PC-9 (cell line): ENCODE measurements at regions not wholly inside any gene's neighbourhood (a gene's known extent, or its start where the extent isn't known, plus 50 kb on each side); places are given as distances from the start of the nearest gene placed in this dataset.

ENCODE experiments used
- BruUV-seq: library from RNA; stranded (reverse); fragments of 400-500 nt; replicated peaks from 2 replicates; lab custom pipeline; 2021; lab: Mats Ljungman, UMichigan
- CTCF ChIA-PET: fragments of 300-600 bp; sonication (Branson Sonifier 250); formaldehyde crosslinking; loops from one replicate; lab custom pipeline; 2022; ENCODE audit warnings: antibody characterized with exemption; lab: Charles Lee
- POLR2A ChIA-PET: fragments of 300-600 bp; sonication (Branson Sonifier 250); formaldehyde crosslinking; loops from one replicate; lab custom pipeline; 2022; ENCODE audit warnings: antibody characterized with exemption; ENCODE audit not compliant: unreplicated experiment; lab: Charles Lee
- DNase-seq, 2 experiments: peaks; one replicate each; pipeline versions ENCODE4 v3.0.0 to v3.0.0-alpha.2; 2015 to 2022; ENCODE audit warnings: mixed read lengths in 1 of 2
- H2AFZ ChIP-seq: fragments of 200-600 bp; sonication (generic); 2 replicates; pipeline ENCODE4 v1.8.1; 2017; ENCODE audit warnings: antibody characterized with exemption
- H3F3A ChIP-seq: fragments of 200-600 bp; sonication (generic); 2 replicates; pipeline ENCODE4 v1.8.1; 2017; ENCODE audit warnings: antibody characterized with exemption, mild to moderate bottlenecking, low read depth; ENCODE audit not compliant: insufficient read depth
- H3K27ac ChIP-seq: fragments of 200-600 bp; sonication (generic); 2 replicates; pipeline ENCODE4 v1.6.1; 2016; ENCODE audit warnings: mixed run types
- H3K27me3 ChIP-seq: fragments of 200-600 bp; sonication (generic); 2 replicates; pipeline ENCODE4 v1.6.1; 2016; ENCODE audit warnings: low read depth, mixed run types; ENCODE audit not compliant: insufficient read depth
- H3K36me3 ChIP-seq: fragments of 200-600 bp; sonication (generic); 2 replicates; pipeline ENCODE4 v1.6.1; 2016; ENCODE audit warnings: low read depth, mixed run types
- H3K4me1 ChIP-seq: fragments of 200-600 bp; sonication (generic); replicated peaks from 2 replicates; pipeline ENCODE4 v1.6.1; 2016; ENCODE audit warnings: mixed run types; ENCODE audit not compliant: insufficient read depth
- H3K4me2 ChIP-seq: fragments of 200-600 bp; sonication (generic); 2 replicates; pipeline ENCODE4 v1.6.1; 2017; ENCODE audit warnings: mixed run types
- H3K4me3 ChIP-seq: fragments of 200-600 bp; sonication (generic); 2 replicates; pipeline ENCODE4 v1.6.1; 2016; ENCODE audit warnings: mixed run types
- H3K79me2 ChIP-seq: fragments of 200-600 bp; sonication (generic); 2 replicates; pipeline ENCODE4 v1.6.1; 2017; ENCODE audit warnings: low read depth, mixed run types
- H3K9me2 ChIP-seq: fragments of 200-600 bp; sonication (generic); 2 replicates; pipeline ENCODE4 v1.8.1; 2017; ENCODE audit warnings: mild to moderate bottlenecking; ENCODE audit not compliant: insufficient read depth
- H3K9me3 ChIP-seq: fragments of 200-600 bp; sonication (generic); 2 replicates; pipeline ENCODE4 v1.8.1; 2016; ENCODE audit warnings: low read depth; ENCODE audit not compliant: insufficient read depth
- H4K20me1 ChIP-seq: fragments of 200-600 bp; sonication (generic); 2 replicates; pipeline ENCODE4 v1.8.1; 2017; ENCODE audit not compliant: insufficient read depth
- EZH2 ChIP-seq: fragments of 200-600 bp; sonication (generic); IDR thresholded peaks from 2 replicates; pipeline ENCODE4 v1.8.0; 2017; ENCODE audit warnings: antibody characterized with exemption, low read depth
- intact Hi-C: fragments of 100-400 bp; cut with micrococcal nuclease; formaldehyde crosslinking; loops from one replicate; pipeline ENCODE4 v1.10.0; 2022; ENCODE audit not compliant: unreplicated experiment
- TF ChIP-seq, protein P1 (sequence below): fragments of 200-600 bp; sonication (generic); conservative IDR thresholded peaks from 2 replicates; pipeline ENCODE4 v1.6.1; 2017; ENCODE audit warnings: mixed run types, antibody characterized with exemption, mild to moderate bottlenecking, moderate library complexity

DNA sequence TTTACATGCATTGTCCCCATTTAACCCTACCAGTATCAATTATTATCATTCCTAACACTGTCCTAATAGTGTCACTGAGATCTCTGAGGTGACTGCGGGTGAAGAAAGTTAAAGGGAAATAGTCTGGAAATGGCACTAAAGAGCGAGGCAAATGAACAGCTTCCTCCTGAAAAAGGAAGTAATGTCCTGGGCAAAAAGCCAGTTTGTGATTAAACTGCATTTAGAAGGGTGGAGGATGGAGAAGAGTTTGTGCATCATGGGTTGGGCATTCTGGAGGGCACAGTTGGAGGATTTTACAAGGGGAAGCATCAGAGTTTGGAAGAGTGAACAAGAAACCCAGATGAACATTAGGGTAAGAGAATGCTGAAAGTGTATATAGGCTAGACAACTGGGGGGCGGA, 60.5 kb upstream of the SLC25A4 start:
- intact Hi-C loops: no loop called here
- H3K4me3 ChIP-seq: no peak overlapping the region
- no peaks in the 10 kb centered on the region for H3F3A ChIP-seq
- no TSS peak for BruUV-seq
- no peaks in the 10 kb centered on the region for H4K20me1 ChIP-seq
- TF ChIP-seq EZH2: no peak
- POLR2A ChIA-PET: no interaction called here
- H3K4me2 ChIP-seq: no peak overlapping the region
- no peaks in the 10 kb centered on the region for H3K4me1 ChIP-seq
- H3K27ac ChIP-seq: no peak overlapping the region
- H3K9me2 ChIP-seq: no peaks in the 10 kb centered on the region
- DNase-seq: no peak
- H2AFZ ChIP-seq: no peak overlapping the region
- no peaks in the 10 kb centered on the region for H3K27me3 ChIP-seq
- H3K79me2 ChIP-seq: no peaks in the 10 kb centered on the region
- CTCF ChIA-PET: no interaction called here
- no peaks in the 10 kb centered on the region for H3K36me3 ChIP-seq
- H3K9me3 ChIP-seq: no peaks in the 10 kb centered on the region

DNA sequence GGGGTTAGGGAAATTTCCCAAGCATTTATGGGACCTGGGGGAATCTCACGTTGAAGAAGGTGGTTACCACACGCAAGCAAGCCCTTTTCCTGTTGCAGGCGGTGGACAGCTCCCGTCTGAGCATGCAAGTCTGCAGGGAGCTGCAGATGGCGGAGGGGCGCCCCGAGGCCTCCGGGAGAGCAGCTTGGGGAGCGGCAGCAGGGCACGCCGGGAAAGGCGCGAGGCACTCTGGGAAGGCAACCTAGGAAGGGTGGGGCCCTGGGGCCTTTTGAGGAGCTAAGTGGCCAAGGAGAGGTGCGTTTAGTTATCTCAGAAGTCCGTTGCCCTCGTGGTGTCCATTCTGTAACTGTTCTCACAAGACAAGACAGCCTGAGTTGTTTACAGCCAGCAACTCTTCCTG, 57.0 kb upstream of the SLC25A4 start:
- intact Hi-C loops: no loop called here
- H3K27me3 ChIP-seq: no peaks in the 10 kb centered on the region
- H3K4me2 ChIP-seq: no peak overlapping the region
- H2AFZ ChIP-seq: no peak overlapping the region
- CTCF ChIA-PET: no interaction called here
- H3K9me3 ChIP-seq: no peaks in the 10 kb centered on the region
- H3K4me1 ChIP-seq: no peaks in the 10 kb centered on the region
- H3K4me3 ChIP-seq: no peak overlapping the region
- no peak overlapping the region for H3K27ac ChIP-seq
- H3F3A ChIP-seq: no peaks in the 10 kb centered on the region
- no peaks in the 10 kb centered on the region for H3K36me3 ChIP-seq
- no TSS peak for BruUV-seq
- no peaks in the 10 kb centered on the region for H4K20me1 ChIP-seq
- no peaks in the 10 kb centered on the region for H3K79me2 ChIP-seq
- TF ChIP-seq, protein P1, sequence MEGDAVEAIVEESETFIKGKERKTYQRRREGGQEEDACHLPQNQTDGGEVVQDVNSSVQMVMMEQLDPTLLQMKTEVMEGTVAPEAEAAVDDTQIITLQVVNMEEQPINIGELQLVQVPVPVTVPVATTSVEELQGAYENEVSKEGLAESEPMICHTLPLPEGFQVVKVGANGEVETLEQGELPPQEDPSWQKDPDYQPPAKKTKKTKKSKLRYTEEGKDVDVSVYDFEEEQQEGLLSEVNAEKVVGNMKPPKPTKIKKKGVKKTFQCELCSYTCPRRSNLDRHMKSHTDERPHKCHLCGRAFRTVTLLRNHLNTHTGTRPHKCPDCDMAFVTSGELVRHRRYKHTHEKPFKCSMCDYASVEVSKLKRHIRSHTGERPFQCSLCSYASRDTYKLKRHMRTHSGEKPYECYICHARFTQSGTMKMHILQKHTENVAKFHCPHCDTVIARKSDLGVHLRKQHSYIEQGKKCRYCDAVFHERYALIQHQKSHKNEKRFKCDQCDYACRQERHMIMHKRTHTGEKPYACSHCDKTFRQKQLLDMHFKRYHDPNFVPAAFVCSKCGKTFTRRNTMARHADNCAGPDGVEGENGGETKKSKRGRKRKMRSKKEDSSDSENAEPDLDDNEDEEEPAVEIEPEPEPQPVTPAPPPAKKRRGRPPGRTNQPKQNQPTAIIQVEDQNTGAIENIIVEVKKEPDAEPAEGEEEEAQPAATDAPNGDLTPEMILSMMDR: no peak
- TF ChIP-seq EZH2: no peak
- DNase-seq: no peak
- H3K9me2 ChIP-seq: no peaks in the 10 kb centered on the region
- POLR2A ChIA-PET: no interaction called here

DNA sequence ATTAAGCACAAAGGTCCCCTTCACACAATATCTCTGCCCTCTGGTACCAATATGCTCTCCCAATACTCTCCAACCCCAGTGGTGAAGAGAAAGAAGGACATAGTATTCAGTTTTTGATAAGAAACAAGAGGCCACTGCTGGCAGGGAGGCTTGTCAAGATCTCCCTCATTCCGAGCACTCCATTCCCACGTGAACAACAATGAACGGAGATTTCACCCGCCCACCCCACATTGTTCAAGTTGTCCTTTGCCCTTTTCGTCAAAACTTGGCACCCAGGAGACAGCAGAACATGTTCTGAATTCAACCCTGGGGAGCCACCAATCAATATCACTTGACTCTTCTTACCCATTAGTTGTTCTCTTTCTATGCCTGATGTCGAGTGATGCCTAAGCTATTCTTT, 54.2 kb upstream of the SLC25A4 start:
- Histone ChIP-seq H3K9me3 (no peaks in the 10 kb centered on the region), H4K20me1 (no peaks in the 10 kb centered on the region), H3K4me1 (no peaks in the 10 kb centered on the region), H3K27ac (no peak overlapping the region), H3K36me3 (no peaks in the 10 kb centered on the region), H3K4me3 (no peak overlapping the region), H3K79me2 (no peaks in the 10 kb centered on the region), H3K27me3 (no peaks in the 10 kb centered on the region), H3F3A (no peaks in the 10 kb centered on the region), H3K4me2 (no peak overlapping the region), H2AFZ (no peak overlapping the region), H3K9me2 (no peaks in the 10 kb centered on the region)
- intact Hi-C loops: no loop called here
- CTCF ChIA-PET: no interaction called here
- DNase-seq: no peak
- POLR2A ChIA-PET: interaction anchor here (0.6 kb wide), 1 partner anchor 154 kb away, joined by 5 read pairs; no protein-coding TSS in a partner anchor
- TF ChIP-seq EZH2: no peak
- TF ChIP-seq, protein P1: no peak
- no TSS peak for BruUV-seq

DNA sequence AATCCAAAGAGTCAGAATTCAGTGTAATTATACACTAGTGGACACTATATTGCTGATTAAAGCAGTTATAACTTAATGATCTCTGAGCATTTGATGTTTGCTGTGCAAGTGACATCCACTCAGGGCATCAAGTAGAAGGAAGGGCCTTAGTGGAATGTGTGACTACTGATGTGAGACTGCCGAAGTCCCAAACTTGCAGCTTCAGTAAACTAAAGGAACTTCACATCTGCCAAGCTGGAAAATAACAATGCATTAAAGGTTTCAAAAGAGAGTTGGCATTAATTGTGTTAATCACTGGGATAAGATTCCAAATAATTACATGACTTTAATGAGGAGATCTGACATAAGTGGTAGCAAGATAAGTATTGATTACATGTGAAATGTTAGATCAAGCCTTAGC, 52.5 kb upstream of the SLC25A4 start:
- no peaks in the 10 kb centered on the region for H3K36me3 ChIP-seq
- ChIA-PET POLR2A (no interaction called here), CTCF (no interaction called here)
- H3K27me3 ChIP-seq: no peaks in the 10 kb centered on the region
- H3K4me3 ChIP-seq: no peak overlapping the region
- no peaks in the 10 kb centered on the region for H3F3A ChIP-seq
- H3K4me2 ChIP-seq: no peak overlapping the region
- H3K4me1 ChIP-seq: no peaks in the 10 kb centered on the region
- DNase-seq: no peak
- H4K20me1 ChIP-seq: no peaks in the 10 kb centered on the region
- TF ChIP-seq, protein P1: no peak
- no peak for TF ChIP-seq EZH2
- no peaks in the 10 kb centered on the region for H3K9me2 ChIP-seq
- H3K9me3 ChIP-seq: no peaks in the 10 kb centered on the region
- H3K79me2 ChIP-seq: no peaks in the 10 kb centered on the region
- intact Hi-C loops: no loop called here
- H2AFZ ChIP-seq: no peak overlapping the region
- no TSS peak for BruUV-seq
- no peak overlapping the region for H3K27ac ChIP-seq
